MM.1S (cell line): ENCODE measurements at regions not wholly inside any gene's neighbourhood (a gene's known extent, or its start where the extent isn't known, plus 50 kb on each side); places are given as distances from the start of the nearest gene placed in this dataset.

Experiments
- DNase-seq: peaks from one replicate; pipeline ENCODE4 v3.0.0-alpha.2; 2015
- H2AFZ ChIP-seq: fragments of 300-600 bp; sonication (generic); 2 replicates; pipeline ENCODE4 v1.6.0; 2016; ENCODE audit warnings: antibody characterized with exemption, low read length
- H3F3A ChIP-seq: fragments of 300-600 bp; sonication (generic); 2 replicates; pipeline ENCODE4 v1.6.1; 2016; ENCODE audit warnings: mild to moderate bottlenecking, antibody characterized with exemption, low read length, moderate library complexity, mixed read lengths; ENCODE audit not compliant: insufficient read depth
- H3K27ac ChIP-seq: fragments of 300-600 bp; sonication (generic); 2 replicates; pipeline ENCODE4 v1.5.1; 2016; ENCODE audit warnings: mild to moderate bottlenecking, low read length
- H3K27me3 ChIP-seq: fragments of 300-600 bp; sonication (generic); replicated peaks from 2 replicates; pipeline ENCODE4 v1.6.0; 2016; ENCODE audit warnings: low read length; ENCODE audit not compliant: insufficient read depth
- H3K36me3 ChIP-seq: fragments of 300-600 bp; sonication (generic); replicated peaks from 2 replicates; pipeline ENCODE4 v1.6.1; 2016; ENCODE audit warnings: mild to moderate bottlenecking, low read length, mixed read lengths; ENCODE audit not compliant: insufficient read depth
- H3K4me1 ChIP-seq: fragments of 300-600 bp; sonication (generic); 2 replicates; pipeline ENCODE4 v1.6.1; 2016; ENCODE audit warnings: low read length, mixed read lengths
- H3K4me2 ChIP-seq: fragments of 300-600 bp; sonication (generic); 2 replicates; pipeline ENCODE4 v1.6.0; 2016; ENCODE audit warnings: low read depth, low read length
- H3K4me3 ChIP-seq: fragments of 300-600 bp; sonication (generic); 2 replicates; pipeline ENCODE4 v1.5.1; 2016; ENCODE audit warnings: low read length, mixed read lengths
- H3K79me2 ChIP-seq: fragments of 300-600 bp; sonication (generic); 2 replicates; pipeline ENCODE4 v1.6.1; 2016; ENCODE audit warnings: mixed run types, low read length, mixed read lengths
- H3K9ac ChIP-seq: fragments of 300-600 bp; sonication (generic); 2 replicates; pipeline ENCODE4 v1.6.1; 2016; ENCODE audit warnings: low read length, mixed read lengths
- H3K9me2 ChIP-seq: fragments of 300-600 bp; sonication (generic); replicated peaks from 2 replicates; pipeline ENCODE4 v1.6.1; 2016; ENCODE audit warnings: mild to moderate bottlenecking, low read length, mixed read lengths; ENCODE audit not compliant: insufficient read depth
- H3K9me3 ChIP-seq: fragments of 300-600 bp; sonication (generic); replicated peaks from 2 replicates; pipeline ENCODE4 v1.6.1; 2016; ENCODE audit warnings: mild to moderate bottlenecking, low read length, mixed read lengths; ENCODE audit not compliant: insufficient read depth
- H4K20me1 ChIP-seq: fragments of 300-600 bp; sonication (generic); 2 replicates; pipeline ENCODE4 v1.6.1; 2016; ENCODE audit warnings: mild to moderate bottlenecking, low read length, moderate library complexity, mixed read lengths; ENCODE audit not compliant: insufficient read depth
- EZH2 ChIP-seq: fragments of 300-600 bp; sonication (generic); optimal IDR thresholded peaks from 2 replicates; pipeline ENCODE3; 2017; ENCODE audit warnings: low read depth, mild to moderate bottlenecking, antibody characterized with exemption, low read length, mixed read lengths
- EZH2phosphoT487 ChIP-seq: fragments of 300-600 bp; sonication (generic); IDR thresholded peaks from 2 replicates; pipeline ENCODE4 v1.6.1; 2018; ENCODE audit warnings: antibody characterized with exemption, low read length
- TF ChIP-seq, protein P1 (sequence below): fragments of 300-600 bp; sonication (generic); IDR thresholded peaks from 2 replicates; pipeline ENCODE4 v1.5.1; 2016; ENCODE audit warnings: antibody characterized with exemption, low read length, mixed read lengths

DNA sequence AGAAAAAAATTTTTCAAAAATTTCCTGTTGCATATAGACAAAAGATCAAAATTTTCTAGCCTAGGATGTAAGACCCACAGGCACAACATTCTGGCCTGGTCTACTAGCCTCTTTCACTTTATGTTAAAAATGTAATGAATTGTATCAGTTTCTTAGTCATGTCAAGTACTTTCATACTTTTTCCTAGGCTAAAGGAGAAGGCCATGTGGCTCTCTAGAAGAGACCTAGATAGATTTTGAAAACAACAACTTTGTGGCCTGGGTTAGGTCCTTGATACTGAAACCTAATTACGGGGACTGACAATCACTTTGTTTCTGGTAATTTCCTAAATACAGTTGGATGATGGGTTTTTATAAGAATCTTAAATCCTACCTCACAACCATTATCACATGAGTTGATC lies 74.8 kb upstream of the FSIP2 start:
- 0 out of 2 replicates have a peak, but pooled peaks cover 5% of the 10 kb centered on the region for H3K4me1 ChIP-seq
- peak overlapping the region; percentile 2; the same call in 1 of the 2 replicates for H3K4me2 ChIP-seq
- DNase-seq, result peak; percentile 43
- TF ChIP-seq, protein P1, sequence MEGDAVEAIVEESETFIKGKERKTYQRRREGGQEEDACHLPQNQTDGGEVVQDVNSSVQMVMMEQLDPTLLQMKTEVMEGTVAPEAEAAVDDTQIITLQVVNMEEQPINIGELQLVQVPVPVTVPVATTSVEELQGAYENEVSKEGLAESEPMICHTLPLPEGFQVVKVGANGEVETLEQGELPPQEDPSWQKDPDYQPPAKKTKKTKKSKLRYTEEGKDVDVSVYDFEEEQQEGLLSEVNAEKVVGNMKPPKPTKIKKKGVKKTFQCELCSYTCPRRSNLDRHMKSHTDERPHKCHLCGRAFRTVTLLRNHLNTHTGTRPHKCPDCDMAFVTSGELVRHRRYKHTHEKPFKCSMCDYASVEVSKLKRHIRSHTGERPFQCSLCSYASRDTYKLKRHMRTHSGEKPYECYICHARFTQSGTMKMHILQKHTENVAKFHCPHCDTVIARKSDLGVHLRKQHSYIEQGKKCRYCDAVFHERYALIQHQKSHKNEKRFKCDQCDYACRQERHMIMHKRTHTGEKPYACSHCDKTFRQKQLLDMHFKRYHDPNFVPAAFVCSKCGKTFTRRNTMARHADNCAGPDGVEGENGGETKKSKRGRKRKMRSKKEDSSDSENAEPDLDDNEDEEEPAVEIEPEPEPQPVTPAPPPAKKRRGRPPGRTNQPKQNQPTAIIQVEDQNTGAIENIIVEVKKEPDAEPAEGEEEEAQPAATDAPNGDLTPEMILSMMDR, result no peak
- no peak for TF ChIP-seq EZH2phosphoT487
- no peak for TF ChIP-seq EZH2
- H3K27me3 ChIP-seq, result no peaks in the 10 kb centered on the region
- no peaks in the 10 kb centered on the region for H3K9me2 ChIP-seq
- H2AFZ ChIP-seq, result no peak overlapping the region
- no peaks in the 10 kb centered on the region for H3K9me3 ChIP-seq
- peak overlapping the region; percentile 9; the same call in 1 of the 2 replicates for H3K27ac ChIP-seq
- no peaks in the 10 kb centered on the region for H4K20me1 ChIP-seq
- no peak overlapping the region for H3K4me3 ChIP-seq
- no peaks in the 10 kb centered on the region for H3F3A ChIP-seq
- H3K36me3 ChIP-seq, result no peaks in the 10 kb centered on the region
- H3K9ac ChIP-seq, result no peak overlapping the region
- no peaks in the 10 kb centered on the region for H3K79me2 ChIP-seq

DNA sequence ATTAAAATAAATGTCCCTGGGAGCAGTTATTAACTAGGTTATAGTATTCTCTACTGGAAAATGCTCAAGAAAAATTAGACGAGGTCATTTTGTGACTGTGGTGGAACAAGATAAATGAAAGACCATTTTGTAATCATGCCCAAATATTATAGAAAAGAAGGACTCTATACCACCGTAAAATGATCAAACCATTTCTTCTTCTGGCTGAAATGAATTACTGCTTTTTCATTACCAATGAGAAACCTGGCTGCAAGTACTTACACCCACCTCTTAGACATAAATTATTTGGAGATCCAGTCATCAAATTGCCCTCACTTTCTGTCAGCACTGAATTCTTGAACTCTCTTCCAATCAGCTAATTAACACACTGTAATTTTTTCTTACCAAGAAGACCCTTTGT lies 74.2 kb upstream of the FSIP2 start:
- H3K36me3 ChIP-seq, result no peaks in the 10 kb centered on the region
- H3F3A ChIP-seq, result no peaks in the 10 kb centered on the region
- H3K9me2 ChIP-seq, result no peaks in the 10 kb centered on the region
- no peak for DNase-seq
- H3K79me2 ChIP-seq, result no peaks in the 10 kb centered on the region
- no peak overlapping the region for H3K4me2 ChIP-seq
- peaks cover 5% of the 10 kb centered on the region; the same call in 1 of the 2 replicates for H3K4me1 ChIP-seq
- no peaks in the 10 kb centered on the region for H3K27me3 ChIP-seq
- H3K9ac ChIP-seq, result no peak overlapping the region
- no peaks in the 10 kb centered on the region for H3K9me3 ChIP-seq
- TF ChIP-seq, protein P1, result no peak
- no peak for TF ChIP-seq EZH2phosphoT487
- TF ChIP-seq EZH2, result no peak
- H3K4me3 ChIP-seq, result no peak overlapping the region
- H4K20me1 ChIP-seq, result no peaks in the 10 kb centered on the region
- H2AFZ ChIP-seq, result no peak overlapping the region
- H3K27ac ChIP-seq, result no peak overlapping the region

DNA sequence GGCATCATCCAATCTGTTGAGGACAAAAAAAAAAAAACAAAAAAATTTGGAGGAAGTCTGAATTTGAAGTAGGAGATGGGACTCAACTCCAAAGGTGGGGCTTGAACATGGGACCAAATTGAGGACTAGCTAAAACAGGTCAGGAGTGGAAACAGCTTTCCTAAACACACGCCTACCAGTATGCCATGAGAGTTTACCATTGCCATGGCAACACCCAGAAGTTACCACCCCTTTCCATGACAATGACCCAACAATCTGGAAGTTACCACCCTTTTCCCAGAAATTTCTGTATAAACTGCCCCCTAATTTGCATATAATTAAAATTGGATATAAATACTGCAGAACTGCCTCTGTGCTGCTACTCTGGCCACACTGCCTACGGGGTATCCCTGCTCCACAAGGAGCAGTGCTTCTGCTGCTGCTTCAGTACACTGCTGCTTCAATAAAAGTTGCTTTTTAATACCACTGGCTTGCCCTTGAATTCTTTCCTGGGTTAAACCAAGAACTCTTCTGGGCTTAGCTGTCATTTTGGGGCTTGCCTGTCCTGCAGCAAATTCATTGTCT lies 73.3 kb upstream of the FSIP2 start:
- peaks cover 5% of the 10 kb centered on the region; the same call in 1 of the 2 replicates for H3K4me1 ChIP-seq
- TF ChIP-seq EZH2phosphoT487 (no peak), EZH2 (no peak)
- TF ChIP-seq, protein P1, result no peak
- H3K4me3 ChIP-seq, result no peak overlapping the region
- H3K79me2 ChIP-seq, result no peaks in the 10 kb centered on the region
- H3K9me3 ChIP-seq, result no peaks in the 10 kb centered on the region
- no peak overlapping the region for H2AFZ ChIP-seq
- H3K27ac ChIP-seq, result no peak overlapping the region
- no peaks in the 10 kb centered on the region for H3K9me2 ChIP-seq
- no peak for DNase-seq
- H3F3A ChIP-seq, result no peaks in the 10 kb centered on the region
- no peaks in the 10 kb centered on the region for H4K20me1 ChIP-seq
- no peaks in the 10 kb centered on the region for H3K27me3 ChIP-seq
- H3K36me3 ChIP-seq, result no peaks in the 10 kb centered on the region
- no peak overlapping the region for H3K9ac ChIP-seq
- no peak overlapping the region for H3K4me2 ChIP-seq
